H1 (cell line): ENCODE measurements at regions not wholly inside any gene's neighbourhood (a gene's known extent, or its start where the extent isn't known, plus 50 kb on each side); places are given as distances from the start of the nearest gene placed in this dataset.

Experiments used
- CTCF ChIA-PET: fragments of 300-600 bp; sonication (Branson Sonifier 250); formaldehyde crosslinking; loops from one replicate; lab custom pipeline; 2021; ENCODE audit not compliant: partially characterized antibody; lab: Charles Lee
- POLR2A ChIA-PET: fragments of 300-600 bp; sonication (Branson Sonifier 250); formaldehyde crosslinking; loops from one replicate; lab custom pipeline; 2021; ENCODE audit warnings: inconsistent platforms; ENCODE audit not compliant: partially characterized antibody; lab: Charles Lee
- DNase-seq, 2 experiments: peaks; one replicate each; pipeline versions ENCODE4 v3.0.0 to v3.0.0-alpha.2; 2010 to 2022; ENCODE audit warnings: low spot score in 2 of 2, low read depth in 1 of 2, mixed read lengths in 1 of 2
- FAIRE-seq: peaks from 2 replicates; lab custom pipeline; 2011; peaks lifted over from hg19 to GRCh38; lab: Jason Lieb, UNC
- H2AFZ ChIP-seq: 2 replicates; pipeline ENCODE4 v1.8.1; 2012; ENCODE audit warnings: low read length, inconsistent platforms
- H2AK5ac ChIP-seq: 2 replicates; pipeline ENCODE4 v1.6.1; 2013; ENCODE audit warnings: low read depth, low read length
- H2BK120ac ChIP-seq: replicated peaks from 2 replicates; pipeline ENCODE3; 2013; ENCODE audit warnings: low read depth, low read length, inconsistent platforms
- H2BK12ac ChIP-seq: 2 replicates; pipeline ENCODE4 v1.6.1; 2013; ENCODE audit warnings: low read depth, low read length
- H2BK15ac ChIP-seq: 2 replicates; pipeline ENCODE4 v1.6.1; 2013; ENCODE audit warnings: low read length
- H2BK20ac ChIP-seq: 2 replicates; pipeline ENCODE4 v1.6.1; 2013; ENCODE audit warnings: low read length
- H2BK5ac ChIP-seq: 2 replicates; pipeline ENCODE4 v1.6.1; 2013; ENCODE audit warnings: low read depth, low read length
- H3K14ac ChIP-seq: 2 replicates; pipeline ENCODE4 v1.6.1; 2013; ENCODE audit warnings: inconsistent platforms; ENCODE audit not compliant: insufficient read length
- H3K18ac ChIP-seq: 2 replicates; pipeline ENCODE4 v1.6.1; 2013; ENCODE audit warnings: low read length; ENCODE audit errors: extremely low read depth
- H3K23ac ChIP-seq: 2 replicates; pipeline ENCODE4 v1.6.1; 2013; ENCODE audit warnings: inconsistent platforms; ENCODE audit not compliant: insufficient read length
- H3K23me2 ChIP-seq: 2 replicates; pipeline ENCODE4 v1.6.1; 2013; ENCODE audit warnings: low read depth, low read length
- H3K27ac ChIP-seq: 2 replicates; pipeline ENCODE4 v1.6.1; 2011; ENCODE audit warnings: low read depth, low read length, inconsistent platforms
- H3K27me3 ChIP-seq, 4 experiments: replicated peaks in 1 of 4; 1 replicate in 1 of 4; 2 replicates in 3 of 4; pipeline versions ENCODE4 v1.6.1 to v1.8.1; 2011 to 2013; ENCODE audit warnings: low read length in 3 of 4, mild to moderate bottlenecking in 3 of 4, inconsistent platforms in 2 of 4, mixed read lengths in 2 of 4, moderate library complexity in 1 of 4; ENCODE audit not compliant: control insufficient read depth in 3 of 4, insufficient read depth in 3 of 4; ENCODE audit errors: extremely low read depth in 1 of 4
- H3K36me3 ChIP-seq, 4 experiments: 2 replicates each; pipeline versions ENCODE4 v1.6.1 to v1.8.1; 2011 to 2013; ENCODE audit warnings: mild to moderate bottlenecking in 4 of 4, low read length in 3 of 4, moderate library complexity in 2 of 4, control low read depth in 1 of 4, inconsistent platforms in 1 of 4; ENCODE audit not compliant: insufficient read depth in 4 of 4, control insufficient read depth in 2 of 4
- H3K4ac ChIP-seq: replicated peaks from 2 replicates; pipeline ENCODE3; 2013; ENCODE audit warnings: low read length, low read depth, mixed read lengths, inconsistent platforms; ENCODE audit not compliant: insufficient read length
- H3K4me1 ChIP-seq, 4 experiments: replicated peaks in 1 of 4; 1 replicate in 1 of 4; 2 replicates in 3 of 4; pipeline versions ENCODE4 v1.6.1 to v1.8.1; 2011 to 2013; ENCODE audit warnings: low read length in 3 of 4, inconsistent platforms in 2 of 4, mixed read lengths in 1 of 4; ENCODE audit not compliant: insufficient read depth in 4 of 4, control insufficient read depth in 3 of 4
- H3K4me2 ChIP-seq, 2 experiments: 2 replicates each; pipeline versions ENCODE4 v1.6.1 to v1.8.1; 2011 to 2013; ENCODE audit warnings: low read depth in 2 of 2, low read length in 2 of 2, control low read depth in 1 of 2, inconsistent platforms in 1 of 2, mild to moderate bottlenecking in 1 of 2; ENCODE audit not compliant: insufficient read depth in 1 of 2
- H3K4me3 ChIP-seq, 4 experiments: fragments of 200-600, 300-600 bp in 1 of 4; sonication (generic), shearing (Covaris generic), sonication (Bioruptor Twin) in 1 of 4; 2 replicates each; pipeline versions ENCODE4 v1.5.1 to v1.8.1; 2011 to 2016; ENCODE audit warnings: low read length in 4 of 4, low read depth in 3 of 4, control low read depth in 2 of 4, inconsistent platforms in 2 of 4, mild to moderate bottlenecking in 2 of 4, mixed read lengths in 1 of 4, moderate library complexity in 1 of 4; ENCODE audit not compliant: insufficient read depth in 2 of 4; ENCODE audit errors: extremely low read depth in 1 of 4
- H3K56ac ChIP-seq: replicated peaks from 2 replicates; pipeline ENCODE3; 2013; ENCODE audit warnings: low read depth, mild to moderate bottlenecking, mixed read lengths, low read length, inconsistent platforms; ENCODE audit not compliant: insufficient read length
- H3K79me1 ChIP-seq: 2 replicates; pipeline ENCODE4 v1.6.1; 2013; ENCODE audit warnings: low read depth, low read length, control low read depth
- H3K79me2 ChIP-seq, 2 experiments: 2 replicates each; pipeline versions ENCODE4 v1.6.1 to v1.8.1; 2012 to 2013; ENCODE audit warnings: low read length in 2 of 2, mild to moderate bottlenecking in 2 of 2, inconsistent platforms in 1 of 2; ENCODE audit not compliant: insufficient read depth in 2 of 2, control insufficient read depth in 1 of 2
- H3K9ac ChIP-seq, 4 experiments: replicated peaks in 1 of 4; 1 replicate in 1 of 4; 2 replicates in 3 of 4; pipeline versions ENCODE4 v1.6.1 to v1.8.1; 2011 to 2013; ENCODE audit warnings: low read depth in 3 of 4, low read length in 3 of 4, control low read depth in 2 of 4, mild to moderate bottlenecking in 2 of 4, moderate library complexity in 2 of 4, inconsistent platforms in 1 of 4; ENCODE audit errors: extremely low read depth in 1 of 4
- H3K9me3 ChIP-seq, 2 experiments: 2 replicates each; pipeline versions ENCODE4 v1.6.1 to v1.8.1; 2012 to 2013; ENCODE audit warnings: mild to moderate bottlenecking in 2 of 2, moderate library complexity in 2 of 2, control low read depth in 1 of 2, inconsistent platforms in 1 of 2, low read depth in 1 of 2, low read length in 1 of 2, mixed read lengths in 1 of 2; ENCODE audit not compliant: insufficient read depth in 2 of 2
- H4K20me1 ChIP-seq, 2 experiments: replicated peaks in 1 of 2; 2 replicates each; pipeline versions ENCODE3 to v1.8.1; 2011 to 2013; ENCODE audit warnings: inconsistent platforms in 2 of 2, low read length in 2 of 2, mild to moderate bottlenecking in 1 of 2; ENCODE audit not compliant: insufficient read depth in 2 of 2, control insufficient read depth in 1 of 2
- H4K5ac ChIP-seq: 2 replicates; pipeline ENCODE4 v1.6.1; 2013; ENCODE audit warnings: low read length, low read depth, mixed read lengths, inconsistent platforms; ENCODE audit not compliant: insufficient read length
- H4K8ac ChIP-seq: 2 replicates; pipeline ENCODE4 v1.8.0; 2013; ENCODE audit warnings: mild to moderate bottlenecking, moderate library complexity, low read length, inconsistent platforms; ENCODE audit not compliant: insufficient read depth; ENCODE audit errors: extremely low read depth
- H4K91ac ChIP-seq: replicated peaks from 2 replicates; pipeline ENCODE3; 2013; ENCODE audit warnings: low read length, mixed read lengths, inconsistent platforms; ENCODE audit not compliant: insufficient read length
- ASH2L ChIP-seq: fragments of 200-600, 300-600 bp; sonication (generic); IDR thresholded peaks from one replicate; pipeline ENCODE4 v1.7.1; 2017; ENCODE audit warnings: low read length
- BCL11A ChIP-seq, 2 experiments: IDR thresholded peaks; one replicate each; pipeline ENCODE4 v1.6.1; 2011; ENCODE audit warnings: low read depth in 2 of 2, low read length in 2 of 2, mild to moderate bottlenecking in 2 of 2
- CBX5 ChIP-seq: fragments of 300-800, 300-1000 bp; sonication (generic); IDR thresholded peaks from 2 replicates; pipeline ENCODE4 v1.7.1; 2016; ENCODE audit warnings: antibody characterized with exemption, low read length, low read depth
- CEBPB ChIP-seq: IDR thresholded peaks from 2 replicates; pipeline ENCODE4 v1.6.1; 2012; ENCODE audit warnings: low read depth, low read length
- CHD1 ChIP-seq: IDR thresholded peaks from 2 replicates; pipeline ENCODE4 v1.6.1; 2012; ENCODE audit warnings: low read depth, low read length, improper control_type of control experiment
- CHD2 ChIP-seq: IDR thresholded peaks from 2 replicates; pipeline ENCODE4 v1.6.1; 2012; ENCODE audit warnings: low read length, improper control_type of control experiment
- E2F6 ChIP-seq: IDR thresholded peaks from 2 replicates; pipeline ENCODE4 v1.6.1; 2012; ENCODE audit warnings: inconsistent platforms
- HDAC6 ChIP-seq: IDR thresholded peaks from one replicate; pipeline ENCODE4 v1.7.1; 2012; ENCODE audit warnings: low read depth, mild to moderate bottlenecking, inconsistent platforms, low read length, moderate library complexity
- NANOG ChIP-seq: IDR thresholded peaks from 2 replicates; pipeline ENCODE4 v1.6.1; 2011; ENCODE audit warnings: low read length, low read depth, mild to moderate bottlenecking, inconsistent platforms; ENCODE audit not compliant: insufficient read depth, poor library complexity, severe bottlenecking
- POU5F1 ChIP-seq: IDR thresholded peaks from 2 replicates; pipeline ENCODE4 v1.6.1; 2011; ENCODE audit warnings: low read depth, mild to moderate bottlenecking, low read length, moderate library complexity
- RBBP5 ChIP-seq: IDR thresholded peaks from 2 replicates; pipeline ENCODE4 v1.7.1; 2012; ENCODE audit warnings: low read depth, mild to moderate bottlenecking, inconsistent platforms, low read length, moderate library complexity, borderline replicate concordance
- SP1 ChIP-seq: IDR thresholded peaks from 2 replicates; pipeline ENCODE4 v1.6.1; 2011; ENCODE audit warnings: low read depth, low read length
- SP4 ChIP-seq: IDR thresholded peaks from 2 replicates; pipeline ENCODE4 v1.6.1; 2012; ENCODE audit warnings: low read length, inconsistent platforms
- TEAD4 ChIP-seq: IDR thresholded peaks from 2 replicates; pipeline ENCODE4 v1.6.1; 2012; ENCODE audit warnings: low read depth, low read length, inconsistent platforms, mixed read lengths
- WGBS, 2 experiments: shearing (Covaris generic) in 1 of 2; methylation state at CpG; one replicate each; pipeline versions ENCODE4 v1.1.6 to v1.1.7; 2013 to 2015; ENCODE audit warnings: low lambda C conversion rate in 2 of 2, mixed read lengths in 2 of 2, inconsistent platforms in 1 of 2, low coverage in 1 of 2, missing lambda C conversion rate in 1 of 2; ENCODE audit not compliant: insufficient replicate concordance in 2 of 2, insufficient coverage in 1 of 2, insufficient read length in 1 of 2; ENCODE audit errors: extremely low coverage in 1 of 2, missing lambda C conversion rate in 1 of 2; 5-methylcytosine and 5-hydroxymethylcytosine counted together
- TF ChIP-seq, protein P1 (sequence below): IDR thresholded peaks from 2 replicates; pipeline ENCODE4 v1.6.1; 2011; ENCODE audit warnings: low read depth, mild to moderate bottlenecking, low read length; ENCODE audit not compliant: insufficient read depth

GRCh38 chr4:81358154-81358553, 113.6 kb downstream of the RASGEF1B start:
- Histone ChIP-seq H3K23me2 (no peaks in the 10 kb centered on the region; the same call in 1 of the 2 replicates), H3K4me1 (peaks cover 0 to 5% (median 2%) of the 10 kb centered on the region in 4 experiments; a peak in 2 of 7 replicates), H4K8ac (no peak overlapping the region), H2BK20ac (no peak overlapping the region), H2BK120ac (no peak overlapping the region), H3K18ac (no peak overlapping the region), H2BK15ac (no peak overlapping the region), H3K79me2 (no peaks in the 10 kb centered on the region), H3K27ac (no peak overlapping the region), H3K36me3 (no peaks in the 10 kb centered on the region), H3K4ac (no peak overlapping the region), H4K91ac (no peak overlapping the region), H3K56ac (no peak overlapping the region), H3K9ac (no peak overlapping the region), H3K23ac (no peak overlapping the region), H4K20me1 (no peaks in the 10 kb centered on the region), H3K79me1 (no peaks in the 10 kb centered on the region), H2BK12ac (no peak overlapping the region), H3K4me2 (no peak overlapping the region), H3K4me3 (no peak overlapping the region), H3K9me3 (no peaks in the 10 kb centered on the region), H3K14ac (no peak overlapping the region), H3K27me3 (no peaks in the 10 kb centered on the region), H4K5ac (no peak overlapping the region), H2AK5ac (no peak overlapping the region), H2BK5ac (no peak overlapping the region), H2AFZ (no peak overlapping the region)
- FAIRE-seq: no peak
- WGBS, 2 experiments: 77% methylated on average over 2 of the region's 2 CpGs; no CpG with 5 or more reads in 1 of the 2 experiments
- ChIA-PET CTCF (interaction anchor here (1.3 kb wide), 2 partner anchors 26 to 288 kb away, joined by 3 to 4 read pairs; no protein-coding TSS in a partner anchor), POLR2A (no interaction called here)
- DNase-seq: no peak
- TF ChIP-seq HDAC6 (no peak), E2F6 (no peak), RBBP5 (no peak), ASH2L (no peak), CBX5 (no peak), POU5F1 (no peak), NANOG (no peak), SP4 (no peak), SP1 (no peak), CHD2 (no peak), CHD1 (no peak), TEAD4 (no peak), CEBPB (no peak), BCL11A (IDR thresholded peaks at IDR 0.05; ENCODE audit: low read depth in 2 of 2, low read length in 2 of 2) (no peak)
- TF ChIP-seq, protein P1, sequence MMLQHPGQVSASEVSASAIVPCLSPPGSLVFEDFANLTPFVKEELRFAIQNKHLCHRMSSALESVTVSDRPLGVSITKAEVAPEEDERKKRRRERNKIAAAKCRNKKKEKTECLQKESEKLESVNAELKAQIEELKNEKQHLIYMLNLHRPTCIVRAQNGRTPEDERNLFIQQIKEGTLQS: no peak
